Body of pancreas (tissue), 4 donors: ENCODE measurements at regions not wholly inside any gene's neighbourhood (a gene's known extent, or its start where the extent isn't known, plus 50 kb on each side); places are given as distances from the start of the nearest gene placed in this dataset.

ENCODE experiments used
- ATAC-seq: fragments of 150-250 bp; one replicate; pipeline ENCODE4 v1.9.1; 2016
- DNase-seq, 4 donors: peaks; one replicate each; pipeline ENCODE4 v3.0.0-alpha.2; 2019
- H3K27ac ChIP-seq, 4 donors: fragments of 200-600 bp; sonication (generic); 1 replicate in 3 of 4; 2 replicates in 1 of 4; pipeline versions ENCODE4 v1.5.1 to v1.6.1; 2016 to 2019; ENCODE audit warnings: mild to moderate bottlenecking in 1 of 4, mixed read lengths in 1 of 4, moderate library complexity in 1 of 4
- H3K27me3 ChIP-seq, 2 donors: fragments of 200-600 bp; sonication (generic); one replicate each; pipeline ENCODE4 v1.6.0; 2016; ENCODE audit warnings: mild to moderate bottlenecking in 1 of 2
- H3K36me3 ChIP-seq, 2 donors: fragments of 200-600 bp; sonication (generic); replicated peaks in 1 of 2; 2 replicates each; pipeline ENCODE4 v1.5.1; 2016; ENCODE audit warnings: low read depth in 2 of 2; ENCODE audit not compliant: insufficient read depth in 1 of 2
- H3K4me1 ChIP-seq: fragments of 200-600 bp; sonication (generic); one replicate; pipeline ENCODE4 v1.6.0; 2016
- H3K4me3 ChIP-seq, 2 donors: fragments of 200-600 bp; sonication (generic); 1 replicate in 1 of 2; 2 replicates in 1 of 2; pipeline ENCODE4 v1.5.1; 2016 to 2019
- H3K9me3 ChIP-seq, 3 donors: fragments of 200-600 bp; sonication (generic); 1 replicate in 2 of 3; 2 replicates in 1 of 3; pipeline ENCODE4 v1.5.1; 2016
- POLR2A ChIP-seq, 3 donors: fragments of 450-650 bp; IDR thresholded peaks; one replicate each; pipeline ENCODE4 v1.6.1; 2016; ENCODE audit warnings: antibody characterized with exemption in 3 of 3, mild to moderate bottlenecking in 2 of 3
- WGBS, 2 donors: methylation state at CpG; one replicate each; pipeline ENCODE4 v1.1.5; 2017; 5-methylcytosine and 5-hydroxymethylcytosine counted together
- intact Hi-C: fragments of 100-400 bp; cut with DNase I; formaldehyde crosslinking; loops from one replicate; pipeline ENCODE4 v1.15.1; 2023
- TF ChIP-seq, protein P1 (sequence below), 7 experiments: fragments of 450-650 bp in 4 of 7; fragments of 200-600 bp in 3 of 7; sonication (generic) in 3 of 7; IDR thresholded peaks; one replicate each; pipeline ENCODE4 v1.5.1; 2016 to 2019; ENCODE audit warnings: antibody characterized with exemption in 7 of 7

DNA sequence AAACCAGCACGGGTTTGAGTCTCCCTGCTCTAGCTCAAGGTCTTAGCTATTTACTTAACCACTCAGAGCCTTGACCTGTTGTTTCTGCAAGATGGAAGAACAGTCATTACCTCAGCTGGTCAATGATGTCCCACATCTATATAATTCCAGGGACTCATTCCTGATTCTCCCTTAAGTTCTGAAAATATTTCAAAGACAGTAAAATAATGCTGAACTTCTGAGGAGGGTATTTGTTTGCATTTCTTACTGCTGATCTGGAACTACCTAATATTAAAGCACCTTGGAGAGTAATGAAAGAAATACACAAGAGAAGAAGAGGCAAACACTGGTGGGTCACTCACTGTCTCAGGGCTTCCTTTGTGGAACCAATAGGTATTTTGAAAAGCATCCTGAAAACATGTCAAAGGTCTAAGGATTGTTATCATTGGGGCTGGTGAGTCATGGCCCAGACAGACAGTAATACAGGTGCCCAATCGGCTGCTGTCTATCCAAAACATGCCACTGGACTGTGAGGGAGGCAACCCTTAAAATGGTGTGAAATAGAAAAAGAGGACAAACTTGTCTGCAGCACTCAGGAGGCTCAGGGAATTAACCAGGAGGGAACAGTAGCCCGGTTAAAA, 88.7 kb upstream of the EGLN3 start:
- no peaks in the 10 kb centered on the region for H3K9me3 ChIP-seq
- no peak overlapping the region for H3K27ac ChIP-seq
- H3K36me3 ChIP-seq = no peaks in the 10 kb centered on the region
- TF ChIP-seq POLR2A (IDR thresholded peaks at IDR 0.05) = no peak
- TF ChIP-seq, protein P1, sequence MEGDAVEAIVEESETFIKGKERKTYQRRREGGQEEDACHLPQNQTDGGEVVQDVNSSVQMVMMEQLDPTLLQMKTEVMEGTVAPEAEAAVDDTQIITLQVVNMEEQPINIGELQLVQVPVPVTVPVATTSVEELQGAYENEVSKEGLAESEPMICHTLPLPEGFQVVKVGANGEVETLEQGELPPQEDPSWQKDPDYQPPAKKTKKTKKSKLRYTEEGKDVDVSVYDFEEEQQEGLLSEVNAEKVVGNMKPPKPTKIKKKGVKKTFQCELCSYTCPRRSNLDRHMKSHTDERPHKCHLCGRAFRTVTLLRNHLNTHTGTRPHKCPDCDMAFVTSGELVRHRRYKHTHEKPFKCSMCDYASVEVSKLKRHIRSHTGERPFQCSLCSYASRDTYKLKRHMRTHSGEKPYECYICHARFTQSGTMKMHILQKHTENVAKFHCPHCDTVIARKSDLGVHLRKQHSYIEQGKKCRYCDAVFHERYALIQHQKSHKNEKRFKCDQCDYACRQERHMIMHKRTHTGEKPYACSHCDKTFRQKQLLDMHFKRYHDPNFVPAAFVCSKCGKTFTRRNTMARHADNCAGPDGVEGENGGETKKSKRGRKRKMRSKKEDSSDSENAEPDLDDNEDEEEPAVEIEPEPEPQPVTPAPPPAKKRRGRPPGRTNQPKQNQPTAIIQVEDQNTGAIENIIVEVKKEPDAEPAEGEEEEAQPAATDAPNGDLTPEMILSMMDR (IDR thresholded peaks at IDR 0.05) = no peak
- no peaks in the 10 kb centered on the region for H3K4me1 ChIP-seq
- intact Hi-C loops = no loop called here
- ATAC-seq (no peak), DNase-seq (no peak)
- 50 to 55% methylated on average over 3 of the region's 3 CpGs for WGBS, 2 donors
- H3K4me3 ChIP-seq = no peak overlapping the region
- H3K27me3 ChIP-seq = no peaks in the 10 kb centered on the region

DNA sequence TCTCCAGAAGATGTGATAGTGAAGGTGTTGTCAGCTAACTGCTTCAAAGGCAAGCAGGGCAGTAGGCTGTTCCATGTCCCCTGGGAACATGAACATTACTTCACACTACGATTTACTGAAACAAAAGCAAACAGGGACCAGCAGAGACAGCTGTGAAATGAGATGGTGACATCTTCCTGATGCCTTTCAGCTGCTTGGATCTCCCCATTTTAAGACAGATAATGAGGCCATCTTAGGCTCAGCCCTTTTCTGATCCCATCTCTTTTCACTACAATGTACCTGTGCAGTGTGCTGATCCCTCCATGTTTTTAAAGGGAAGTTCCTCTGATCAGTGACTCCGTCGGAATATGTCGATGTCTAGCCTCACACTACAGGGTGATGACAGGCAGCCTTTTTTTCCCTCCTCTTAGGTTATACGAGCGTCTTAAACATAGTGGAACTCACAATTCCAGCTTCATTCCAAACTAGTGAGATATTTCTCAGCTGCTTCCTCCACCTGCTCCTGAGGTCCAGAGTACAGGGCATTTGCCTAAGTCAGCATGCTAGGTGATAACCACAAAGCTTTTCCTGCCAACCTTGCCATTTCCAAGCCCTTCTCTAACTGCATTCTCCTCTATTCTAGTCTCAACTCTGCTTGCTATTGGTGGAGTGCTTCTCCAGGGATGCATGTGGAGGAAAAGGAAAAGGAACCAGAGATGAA, 87.6 kb upstream of the EGLN3 start:
- H3K9me3 ChIP-seq = no peaks in the 10 kb centered on the region
- H3K4me1 ChIP-seq = no peaks in the 10 kb centered on the region
- TF ChIP-seq POLR2A (IDR thresholded peaks at IDR 0.05) = no peak
- TF ChIP-seq, protein P1 (IDR thresholded peaks at IDR 0.05) = no peak
- intact Hi-C loops = no loop called here
- H3K27me3 ChIP-seq = no peaks in the 10 kb centered on the region
- WGBS, 2 donors = 52% methylated on average over 6 of the region's 6 CpGs
- no peak overlapping the region for H3K27ac ChIP-seq
- ATAC-seq = peak; percentile 42
- H3K36me3 ChIP-seq = no peaks in the 10 kb centered on the region
- no peak for DNase-seq
- no peak overlapping the region for H3K4me3 ChIP-seq

DNA sequence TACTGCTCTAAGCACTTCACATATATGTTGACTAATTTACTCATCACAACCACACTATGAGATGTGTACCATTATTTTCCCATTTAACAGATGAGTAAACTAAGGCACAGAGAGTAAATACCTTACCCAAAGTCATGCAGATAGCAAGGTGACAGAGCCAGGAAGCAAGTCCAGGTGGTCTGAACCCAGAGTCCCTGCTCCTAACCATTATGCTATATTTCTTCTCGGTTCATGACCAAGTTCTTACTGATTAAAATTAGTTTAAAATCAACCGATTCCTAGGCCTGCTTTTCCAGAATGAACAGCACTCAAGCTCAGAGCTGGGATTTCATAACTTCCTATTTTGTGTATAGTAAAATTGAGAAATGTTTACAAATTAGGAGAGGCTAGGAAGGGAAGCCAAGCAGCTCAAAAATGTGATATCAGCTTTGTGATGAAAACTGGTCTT, 85.5 kb upstream of the EGLN3 start:
- no peak for ATAC-seq
- H3K4me1 ChIP-seq = no peaks in the 10 kb centered on the region
- 88 to 89% methylated on average over 2 of the region's 2 CpGs for WGBS, 2 donors

DNA sequence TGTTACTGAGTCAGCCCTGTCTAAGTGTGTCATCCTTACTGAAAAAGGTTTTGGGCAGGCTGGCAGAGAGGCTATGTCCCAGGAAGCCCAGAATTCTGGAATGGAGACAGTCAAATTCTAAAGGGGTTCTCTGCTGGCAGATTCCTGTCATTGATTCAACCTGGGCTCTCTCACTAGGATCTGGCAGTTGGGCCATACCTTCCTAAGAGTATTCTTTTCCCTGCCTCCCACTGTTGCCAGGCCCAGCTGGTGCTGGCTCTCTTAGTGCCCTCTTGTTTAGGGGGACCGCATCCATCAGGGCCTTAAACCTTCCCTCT, 85.0 kb upstream of the EGLN3 start:
- ATAC-seq = no peak
- intact Hi-C loops = no loop called here
- no peaks in the 10 kb centered on the region for H3K4me1 ChIP-seq
- no peak for TF ChIP-seq POLR2A (IDR thresholded peaks at IDR 0.05)
- TF ChIP-seq, protein P1 (IDR thresholded peaks at IDR 0.05) = no peak
- 90 to 93% methylated on average over 1 of the region's 1 CpG for WGBS, 2 donors
- H3K4me3 ChIP-seq = no peak overlapping the region
- no peaks in the 10 kb centered on the region for H3K9me3 ChIP-seq
- no peaks in the 10 kb centered on the region for H3K27me3 ChIP-seq
- no peaks in the 10 kb centered on the region for H3K36me3 ChIP-seq
- H3K27ac ChIP-seq = no peak overlapping the region
- no peak for DNase-seq

More for the DNA sequence above, 85.5 kb upstream of the EGLN3 start:
- Histone ChIP-seq H3K27me3 (no peaks in the 10 kb centered on the region), H3K9me3 (no peaks in the 10 kb centered on the region), H3K4me3 (no peak overlapping the region), H3K36me3 (no peaks in the 10 kb centered on the region), H3K27ac (no peak overlapping the region)
- intact Hi-C loops = no loop called here
- no peak for TF ChIP-seq POLR2A (IDR thresholded peaks at IDR 0.05)
- TF ChIP-seq, protein P1 (IDR thresholded peaks at IDR 0.05) = no peak
- no peak for DNase-seq
